Stimulated activated CD4-positive, alpha-beta T cell treated with anti-CD3 and anti-CD28 coated beads, Interleukin-2, amount 100 ng/mL, for 48 hours (primary cell): ENCODE measurements at regions not wholly inside any gene's neighbourhood (a gene's known extent, or its start where the extent isn't known, plus 50 kb on each side); places are given as distances from the start of the nearest gene placed in this dataset.

Source experiments
- DNase-seq, 2 donors: peaks; one replicate each; pipeline ENCODE4 v3.0.0-alpha.2; 2020

GRCh38 chr10:128693493-128694131 is 567.4 kb upstream of the MKI67 start:
- no peak for DNase-seq

GRCh38 chr10:128694168-128694850 is 568.1 kb upstream of the MKI67 start:
- DNase-seq, result no peak

DNA sequence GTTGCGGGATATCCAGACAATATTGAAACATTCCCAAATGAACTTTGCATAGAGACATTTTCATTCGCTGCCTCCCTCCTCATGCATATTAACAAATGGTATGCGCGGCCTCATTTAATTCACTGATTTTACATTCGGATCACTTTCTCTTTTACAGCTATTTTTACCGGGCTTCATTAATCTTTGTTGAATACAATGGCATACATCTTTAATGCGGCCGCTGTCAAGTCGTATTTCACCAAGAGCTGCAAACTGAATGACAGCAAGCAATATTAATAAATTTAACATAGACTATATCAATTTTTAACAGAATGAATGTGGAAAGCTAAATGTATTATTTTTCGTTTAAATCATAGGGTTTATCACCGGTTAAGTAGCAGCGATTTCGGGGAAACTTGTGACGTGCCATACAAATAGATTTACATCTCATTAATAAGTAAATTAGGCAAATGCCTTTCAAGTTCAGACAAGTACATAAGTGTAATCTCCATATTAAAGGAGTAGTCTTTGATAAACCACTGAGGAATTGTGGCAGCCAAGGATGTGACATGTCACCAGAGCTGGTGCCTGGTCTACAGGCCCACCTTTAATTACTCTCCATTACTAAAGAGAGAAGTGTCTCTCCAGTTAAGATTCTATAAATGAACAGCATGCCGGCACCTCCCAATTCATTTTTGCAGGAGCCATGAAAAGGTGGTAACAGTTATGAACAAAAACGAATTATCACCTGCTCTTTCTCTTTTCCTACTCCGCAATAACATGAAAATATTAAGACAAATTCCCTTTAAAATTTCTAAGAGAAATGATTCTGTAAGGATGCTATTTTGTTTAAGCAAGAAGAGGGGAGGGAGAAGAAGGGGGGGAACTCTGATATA is 568.9 kb upstream of the MKI67 start:
- no peak for DNase-seq

GRCh38 chr10:128695931-128696330 is 569.7 kb upstream of the MKI67 start:
- no peak for DNase-seq

DNA sequence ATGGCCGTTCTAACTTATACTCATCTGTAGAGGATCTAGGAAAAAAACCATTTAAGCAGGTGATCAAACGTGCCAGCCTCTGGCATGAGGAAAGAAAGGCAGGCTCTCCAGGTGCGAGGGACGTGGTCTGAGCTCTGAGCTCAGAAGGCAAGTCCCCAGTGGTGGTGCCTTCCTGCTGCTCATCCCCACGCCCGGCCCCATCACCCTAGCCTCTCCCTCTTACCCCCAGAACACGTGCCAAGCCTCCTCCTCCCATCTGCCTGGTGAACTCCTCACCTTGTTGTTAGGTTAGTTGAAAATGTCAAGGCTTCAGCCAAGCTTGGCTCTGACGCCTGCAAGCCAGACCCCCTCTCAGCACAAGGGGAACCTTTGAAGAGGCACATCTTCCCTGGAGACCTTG is 571.2 kb upstream of the MKI67 start:
- no peak for DNase-seq

DNA sequence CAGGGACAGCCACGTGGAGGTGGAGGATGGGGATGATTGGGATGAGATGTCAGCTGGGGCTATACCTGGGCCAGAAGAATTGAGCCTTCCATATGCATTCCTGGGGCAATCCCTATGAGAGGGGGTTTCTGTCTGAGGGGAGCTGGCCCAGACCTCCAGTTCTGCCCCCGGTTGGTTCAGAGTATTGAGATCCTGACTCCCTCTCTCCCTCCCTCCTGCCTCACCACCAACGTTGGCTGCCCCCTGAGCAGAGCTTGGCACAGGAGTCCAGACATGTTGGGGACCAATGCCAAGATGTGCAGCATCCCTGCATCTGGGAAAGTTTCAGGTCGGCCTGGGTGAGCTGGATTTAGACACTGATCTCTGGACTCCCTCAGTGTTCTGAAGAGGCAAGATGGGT is 575.2 kb upstream of the MKI67 start:
- no peak for DNase-seq

DNA sequence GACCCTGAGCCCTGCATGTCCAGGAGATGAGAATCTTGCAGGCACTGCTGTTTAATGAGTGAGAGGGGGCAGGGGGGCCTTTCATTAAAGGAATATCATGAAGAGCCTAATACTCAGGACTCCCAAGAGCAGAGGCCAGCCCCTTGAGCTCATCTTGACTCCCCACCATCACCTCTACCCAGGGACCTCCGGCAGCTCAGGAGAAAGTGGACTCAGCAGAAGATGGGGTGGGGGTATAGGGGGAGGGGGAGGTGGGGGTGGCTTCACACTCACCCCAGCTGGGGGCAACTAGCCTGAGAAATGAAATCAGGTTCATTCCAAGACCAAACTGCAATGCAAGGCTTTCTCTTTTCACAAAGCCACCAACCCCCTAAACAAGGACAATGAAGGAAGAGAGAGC is 575.6 kb upstream of the MKI67 start:
- DNase-seq, result no peak

GRCh38 chr10:128704716-128705115 is 578.5 kb upstream of the MKI67 start:
- DNase-seq, result no peak

DNA sequence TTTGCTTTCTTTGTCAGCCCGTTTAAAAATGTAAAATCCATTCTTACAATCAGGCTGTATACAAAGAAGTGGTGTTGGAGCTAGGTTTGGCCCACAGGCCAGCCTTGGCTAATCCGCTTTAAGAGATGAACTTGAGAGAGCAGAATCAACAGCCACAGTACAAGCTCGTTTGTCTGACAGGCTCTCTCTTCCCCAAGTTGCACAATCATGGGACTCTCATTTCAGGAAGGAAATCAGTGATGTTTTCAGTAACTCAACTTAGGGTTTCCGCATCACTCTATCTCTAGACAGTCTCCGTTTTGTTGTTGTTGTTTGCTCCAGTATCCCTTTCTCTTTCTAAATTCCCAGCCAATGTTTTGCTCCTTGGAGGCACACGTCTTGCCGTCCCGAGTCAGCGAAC is 582.0 kb upstream of the MKI67 start:
- DNase-seq, result no peak

DNA sequence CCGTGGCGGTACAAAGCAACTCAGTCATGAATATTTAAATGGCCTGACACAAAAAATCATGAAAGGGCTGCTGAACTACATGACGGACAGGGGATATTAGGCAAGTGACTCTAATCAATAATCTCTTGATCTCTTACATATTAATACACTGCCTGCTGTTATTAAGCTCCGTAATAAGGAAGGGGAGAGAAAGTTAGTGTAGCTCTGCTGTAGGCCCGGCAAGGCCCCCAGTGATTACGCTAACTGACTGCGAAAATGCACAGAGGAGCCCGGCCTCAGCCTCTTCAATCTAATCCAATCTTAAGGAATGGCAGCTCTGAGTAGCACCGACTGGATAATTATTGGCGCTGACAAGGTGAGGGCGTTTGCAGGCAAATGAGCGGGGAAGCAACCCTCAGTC is 583.5 kb upstream of the MKI67 start:
- DNase-seq, result no peak

GRCh38 chr10:128710098-128710797 is 584.0 kb upstream of the MKI67 start:
- no peak for DNase-seq

- DNase-seq, result no peak
Observed at GRCh38 chr10:128710798-128711183, 584.6 kb upstream of the MKI67 start.

DNA sequence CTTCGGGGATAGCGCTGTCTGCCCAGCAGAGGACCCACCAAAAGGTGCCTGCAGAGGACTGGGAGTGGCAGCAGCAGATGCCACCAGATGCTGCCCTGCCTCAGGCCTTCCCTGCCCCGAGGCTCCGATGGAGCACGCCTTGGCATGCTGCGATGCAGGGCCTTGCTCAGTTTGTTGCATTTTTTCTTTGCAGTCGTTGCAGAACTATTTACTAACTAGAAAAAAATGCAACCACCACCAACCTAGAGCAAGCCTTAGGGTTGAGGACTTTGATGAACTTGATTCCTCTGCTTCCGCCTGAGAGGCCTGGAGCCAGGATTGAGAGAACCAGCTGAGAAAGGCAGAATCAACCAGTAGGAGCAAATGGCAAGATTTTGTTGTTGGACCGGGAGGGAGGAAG is 585.6 kb upstream of the MKI67 start:
- DNase-seq, result no peak

DNA sequence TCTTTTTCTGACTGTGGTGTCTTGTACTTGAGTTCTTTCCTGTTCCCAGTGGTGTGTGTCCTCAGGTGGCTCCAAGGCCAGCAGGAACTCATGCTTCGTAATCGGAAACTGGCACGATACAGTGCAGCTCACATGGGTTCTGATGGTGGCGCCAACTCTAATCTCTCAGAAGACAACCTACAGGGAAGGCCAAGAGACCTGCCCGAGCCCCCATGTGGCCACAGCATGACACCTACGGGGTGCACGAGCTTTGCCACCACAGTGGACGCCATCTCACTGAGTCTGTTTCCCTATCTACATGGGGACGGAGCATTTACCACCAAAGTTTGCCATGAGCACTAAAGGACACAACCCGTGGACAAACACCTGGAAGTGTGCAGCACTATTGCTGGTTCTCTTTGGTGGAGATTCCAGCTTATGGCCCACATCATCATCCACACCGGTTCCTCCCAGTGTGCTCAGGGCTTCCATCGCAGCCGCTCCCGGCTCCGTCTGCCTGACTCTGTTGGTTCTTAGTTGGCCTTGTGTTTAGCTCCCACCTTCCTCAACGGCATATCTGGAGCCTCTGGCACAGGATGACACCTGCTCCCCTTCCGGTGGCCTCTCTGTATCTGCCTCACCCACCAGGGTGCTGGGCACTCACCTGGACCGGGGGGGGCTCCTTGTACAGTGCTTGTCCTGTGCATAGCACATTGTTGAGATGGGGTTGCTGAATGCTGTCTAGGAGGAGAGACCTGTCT is 586.6 kb upstream of the MKI67 start:
- DNase-seq, result no peak

DNA sequence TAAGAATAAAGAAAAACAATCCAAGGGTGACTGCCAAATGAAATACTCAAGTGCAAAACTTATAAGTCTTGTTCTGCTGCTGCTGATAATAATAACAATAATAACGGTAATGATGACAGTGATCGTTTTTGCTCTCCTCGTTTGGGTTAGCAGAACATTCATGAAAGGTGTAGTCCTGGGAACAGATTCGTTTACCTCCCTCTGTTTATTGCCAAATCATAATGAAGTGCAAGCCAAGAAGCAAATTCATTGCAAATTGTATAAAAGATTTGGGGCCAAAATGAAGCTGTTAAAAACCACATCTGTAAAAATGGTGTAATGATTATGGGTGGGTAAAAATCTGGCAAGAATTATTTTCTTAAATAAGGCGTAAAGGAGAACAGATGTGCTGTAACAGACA is 587.2 kb upstream of the MKI67 start:
- DNase-seq, result no peak

GRCh38 chr10:128713874-128714570 is 587.8 kb upstream of the MKI67 start:
- no peak for DNase-seq

DNA sequence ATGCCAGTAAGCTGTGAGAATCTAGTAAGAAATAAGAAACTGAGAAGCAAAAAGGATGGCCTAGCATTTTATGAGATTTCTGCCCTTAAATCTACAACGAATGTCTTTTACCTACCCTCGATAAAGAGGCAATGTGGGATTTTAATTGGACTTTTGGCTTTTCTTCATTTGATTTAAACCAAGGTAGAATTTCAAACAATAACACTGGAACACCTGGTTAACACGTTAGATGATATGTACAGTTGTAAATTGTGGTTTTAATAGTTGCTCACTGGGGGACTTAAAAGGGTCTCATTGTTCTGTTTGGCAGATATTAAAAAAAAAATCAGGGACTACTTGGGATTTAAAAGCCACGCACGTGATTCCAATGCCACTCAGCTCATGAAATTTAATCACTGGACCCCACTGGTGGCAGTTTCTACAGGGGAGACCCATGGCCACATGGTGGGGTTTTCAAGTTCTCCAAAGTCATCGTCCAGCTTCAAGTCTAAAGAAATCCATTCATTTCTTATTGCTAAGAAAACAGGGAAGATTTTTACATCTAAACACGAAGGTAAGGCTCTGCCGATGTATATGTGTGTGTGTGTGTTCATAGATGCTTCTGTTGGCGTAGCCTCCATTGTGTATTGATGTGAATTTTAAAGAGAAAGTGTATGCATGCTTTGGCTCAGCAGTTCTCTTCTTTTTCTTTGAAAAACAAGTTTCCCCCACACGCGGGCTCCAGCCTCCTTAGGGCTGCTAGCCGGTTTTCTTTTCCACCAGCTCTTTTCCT is 588.6 kb upstream of the MKI67 start:
- no peak for DNase-seq

DNA sequence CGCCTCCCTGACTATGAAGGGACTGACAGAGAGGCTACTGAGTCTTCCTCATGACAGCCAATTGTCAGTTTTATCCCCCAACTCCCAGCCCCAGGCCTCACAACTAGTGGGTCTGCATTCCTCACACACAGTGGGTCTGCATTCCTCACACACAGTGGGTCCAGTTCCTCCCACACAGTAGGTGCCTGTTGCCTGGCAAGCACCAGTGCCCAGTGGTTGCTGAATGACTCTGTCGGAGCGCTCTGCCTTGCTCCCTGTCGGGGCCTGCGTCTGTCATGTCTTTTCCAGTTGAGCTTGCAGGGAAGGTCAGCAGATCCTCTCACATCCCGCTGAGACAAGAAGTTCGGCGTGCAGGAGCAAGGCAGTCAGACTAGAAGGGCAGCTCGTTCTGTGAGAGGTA is 590.0 kb upstream of the MKI67 start:
- DNase-seq, result no peak

GRCh38 chr10:128721963-128722445 is 595.8 kb upstream of the MKI67 start:
- DNase-seq, result no peak

GRCh38 chr10:128722947-128723346 is 596.7 kb upstream of the MKI67 start:
- DNase-seq, result no peak

- DNase-seq, result no peak
Observed at GRCh38 chr10:128723631-128724205, 597.5 kb upstream of the MKI67 start.
